VCaP (cell line): ENCODE measurements at regions not wholly inside any gene's neighbourhood (a gene's known extent, or its start where the extent isn't known, plus 50 kb on each side); places are given as distances from the start of the nearest gene placed in this dataset.

Experiments
- H3K27ac ChIP-seq: fragments of 450-650 bp; 2 replicates; pipeline ENCODE4 v1.5.1; 2017
- TF ChIP-seq, protein P1 (sequence below): fragments of 450-650 bp; conservative IDR thresholded peaks from 2 replicates; pipeline ENCODE4 v1.5.1; 2017; ENCODE audit warnings: mild to moderate bottlenecking, moderate library complexity

DNA sequence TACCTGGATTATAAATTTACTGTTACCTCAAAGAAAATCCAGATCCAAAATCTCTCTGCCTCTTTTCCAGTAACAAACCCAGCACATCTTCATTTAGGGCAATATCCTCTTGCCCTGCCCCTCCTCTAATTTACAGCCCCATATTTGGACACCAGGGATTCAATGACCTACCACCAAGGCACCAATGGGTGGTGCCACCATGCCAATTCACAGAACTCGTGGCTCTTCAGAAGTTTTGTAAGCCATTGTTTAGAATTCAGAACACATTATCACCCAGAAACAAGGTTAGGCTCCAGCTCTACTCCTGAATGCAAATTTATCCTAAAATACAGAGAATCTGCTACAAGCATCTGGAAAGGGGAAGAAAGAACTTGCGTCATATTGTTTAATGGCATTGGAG lies 67.8 kb upstream of the SASH1 start:
- TF ChIP-seq, protein P1, sequence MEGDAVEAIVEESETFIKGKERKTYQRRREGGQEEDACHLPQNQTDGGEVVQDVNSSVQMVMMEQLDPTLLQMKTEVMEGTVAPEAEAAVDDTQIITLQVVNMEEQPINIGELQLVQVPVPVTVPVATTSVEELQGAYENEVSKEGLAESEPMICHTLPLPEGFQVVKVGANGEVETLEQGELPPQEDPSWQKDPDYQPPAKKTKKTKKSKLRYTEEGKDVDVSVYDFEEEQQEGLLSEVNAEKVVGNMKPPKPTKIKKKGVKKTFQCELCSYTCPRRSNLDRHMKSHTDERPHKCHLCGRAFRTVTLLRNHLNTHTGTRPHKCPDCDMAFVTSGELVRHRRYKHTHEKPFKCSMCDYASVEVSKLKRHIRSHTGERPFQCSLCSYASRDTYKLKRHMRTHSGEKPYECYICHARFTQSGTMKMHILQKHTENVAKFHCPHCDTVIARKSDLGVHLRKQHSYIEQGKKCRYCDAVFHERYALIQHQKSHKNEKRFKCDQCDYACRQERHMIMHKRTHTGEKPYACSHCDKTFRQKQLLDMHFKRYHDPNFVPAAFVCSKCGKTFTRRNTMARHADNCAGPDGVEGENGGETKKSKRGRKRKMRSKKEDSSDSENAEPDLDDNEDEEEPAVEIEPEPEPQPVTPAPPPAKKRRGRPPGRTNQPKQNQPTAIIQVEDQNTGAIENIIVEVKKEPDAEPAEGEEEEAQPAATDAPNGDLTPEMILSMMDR, result no peak

DNA sequence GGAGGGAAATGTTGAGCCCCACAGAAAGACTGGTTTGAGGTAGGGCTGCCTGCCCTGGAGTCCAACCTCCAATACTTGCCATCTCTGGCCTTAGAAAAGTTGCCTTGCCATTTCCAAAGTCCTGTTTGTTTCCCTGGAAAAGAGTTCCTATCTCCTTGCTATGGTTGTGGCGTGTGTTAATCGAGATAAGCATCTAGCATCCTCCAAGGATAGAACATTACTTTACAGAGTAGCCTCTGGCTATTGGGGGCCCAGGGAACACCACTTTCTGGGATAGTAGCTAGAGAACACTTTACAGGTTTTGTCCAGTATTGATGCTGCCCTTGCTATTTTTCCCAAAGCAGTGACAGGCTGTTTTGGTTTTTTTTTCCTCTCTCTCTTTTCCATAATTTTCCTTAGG lies 57.4 kb upstream of the SASH1 start:
- H3K27ac ChIP-seq, result no peak overlapping the region
- TF ChIP-seq, protein P1, result no peak

More for the DNA sequence above, 67.8 kb upstream of the SASH1 start:
- H3K27ac ChIP-seq, result no peak overlapping the region

DNA sequence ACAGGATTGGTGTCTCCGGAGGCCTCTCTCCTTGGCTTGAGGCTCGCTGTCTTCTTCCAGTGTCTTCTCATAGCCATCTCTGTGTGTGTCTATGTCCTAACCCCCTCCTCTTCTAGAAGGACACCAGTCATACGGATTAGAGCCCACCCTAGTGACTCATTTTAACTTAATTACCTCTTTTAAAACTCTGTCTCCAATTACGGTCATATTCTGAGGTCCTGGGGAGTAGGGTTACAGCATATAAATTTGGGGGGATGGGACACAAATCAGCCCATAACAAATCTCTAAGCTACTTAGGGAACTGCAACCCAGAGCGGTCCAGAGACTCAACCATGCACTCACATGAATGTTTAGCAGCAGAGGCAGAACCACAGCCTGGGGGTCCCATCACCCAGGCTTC lies 56.1 kb upstream of the SASH1 start:
- TF ChIP-seq, protein P1, result no peak
- H3K27ac ChIP-seq, result no peak overlapping the region

DNA sequence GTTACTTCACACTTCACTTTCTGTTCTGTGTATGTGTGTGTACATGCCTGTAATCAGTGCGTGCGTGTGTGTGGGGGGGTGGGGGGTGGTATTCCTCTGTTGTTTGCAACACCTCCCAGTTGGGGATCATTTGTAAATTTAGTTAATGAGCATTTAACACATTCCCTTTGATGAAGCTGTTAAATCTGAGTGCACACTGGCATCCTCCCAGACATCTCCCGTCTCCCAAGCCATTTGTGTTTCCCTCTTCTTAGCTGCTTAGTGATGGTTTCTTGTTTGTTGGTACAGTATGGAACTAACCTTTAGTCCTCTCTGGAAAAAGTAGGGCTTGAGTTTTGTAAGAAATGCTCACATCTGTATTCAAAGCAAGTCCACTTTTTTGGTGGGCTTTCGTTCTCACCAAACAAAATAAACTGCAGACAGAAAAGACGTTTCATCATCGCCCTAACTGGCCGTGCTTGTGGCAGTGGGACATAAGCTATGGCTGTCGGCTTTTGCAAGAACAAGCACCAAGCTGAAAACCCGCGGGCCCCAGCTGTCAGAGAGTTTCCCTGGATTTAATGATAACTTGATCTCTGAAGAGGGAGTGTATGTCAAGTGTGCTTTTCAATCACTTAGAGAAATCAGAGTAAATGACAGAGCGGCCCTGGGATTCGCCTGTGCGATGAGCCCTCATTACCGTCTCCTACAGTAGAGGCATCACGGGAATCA lies 54.9 kb upstream of the SASH1 start:
- no peak overlapping the region for H3K27ac ChIP-seq
- TF ChIP-seq, protein P1, result no peak

DNA sequence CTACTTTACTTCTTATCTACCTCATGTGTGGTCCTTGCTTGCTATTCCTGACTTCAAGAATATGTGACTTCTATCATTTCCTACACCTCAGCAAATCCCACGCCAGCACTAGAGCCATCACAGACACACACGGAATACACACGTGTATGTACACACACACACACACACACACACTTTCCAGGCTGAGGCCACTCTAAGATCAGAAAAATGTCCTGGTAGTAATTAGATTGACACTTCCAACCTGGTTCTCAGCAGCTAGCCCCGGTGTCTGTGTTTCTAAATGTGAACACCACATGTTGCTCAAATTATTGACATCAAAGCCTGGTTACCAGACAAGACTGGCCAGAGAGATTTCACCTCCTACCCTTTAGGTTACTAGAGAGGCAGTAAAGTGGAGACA lies 54.1 kb upstream of the SASH1 start:
- TF ChIP-seq, protein P1, result no peak
- H3K27ac ChIP-seq, result no peak overlapping the region

DNA sequence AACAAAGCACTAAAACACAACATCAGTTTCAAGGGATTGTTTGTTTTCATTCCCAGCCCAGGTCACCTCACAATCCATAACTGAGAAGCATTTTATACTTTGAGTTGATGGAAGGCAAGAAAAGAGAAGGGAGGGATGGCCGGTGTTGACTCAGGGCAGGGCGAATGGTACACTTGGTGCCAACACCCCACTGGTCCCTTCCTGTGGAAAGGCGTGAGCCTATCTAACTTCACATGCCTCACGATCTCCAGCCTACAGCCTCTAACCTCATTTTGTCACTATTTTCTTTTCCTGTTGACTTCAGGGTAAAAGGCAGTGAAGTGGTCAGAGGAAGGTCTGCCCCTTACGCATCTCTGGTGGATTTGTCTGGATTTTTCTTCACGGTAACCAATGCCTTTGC lies 53.5 kb upstream of the SASH1 start:
- no peak overlapping the region for H3K27ac ChIP-seq
- TF ChIP-seq, protein P1, result no peak

DNA sequence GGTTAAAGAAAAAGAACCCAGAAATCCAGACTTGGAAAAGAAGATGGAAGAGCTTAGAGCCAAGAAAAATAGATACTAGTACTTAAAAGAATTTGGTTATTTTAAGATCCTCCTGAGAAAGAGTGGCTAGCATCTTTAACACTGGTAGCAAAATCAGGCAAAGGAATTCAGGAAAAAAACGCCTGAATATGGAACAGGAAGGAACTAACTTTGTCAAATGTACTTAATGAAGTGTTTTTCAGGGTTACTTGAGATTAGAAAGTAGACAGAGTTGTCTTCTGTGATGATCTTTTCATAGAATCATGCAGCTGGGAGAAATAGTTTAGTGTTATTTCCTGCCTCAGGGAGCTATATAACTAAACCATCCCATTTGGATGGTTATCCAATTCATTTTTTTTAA lies 50.8 kb upstream of the SASH1 start:
- TF ChIP-seq, protein P1, result no peak
- no peak overlapping the region for H3K27ac ChIP-seq
